Nephron (organoid): ENCODE measurements at regions not wholly inside any gene's neighbourhood (a gene's known extent, or its start where the extent isn't known, plus 50 kb on each side); places are given as distances from the start of the nearest gene placed in this dataset.

Source experiments
- H3K27ac Mint-ChIP-seq, 3 experiments: 2 replicates each; pipeline ENCODE4 v1.8.0; 2020; ENCODE audit warnings: mixed read lengths in 3 of 3, mild to moderate bottlenecking in 2 of 3, moderate library complexity in 1 of 3
- H3K27me3 Mint-ChIP-seq: 2 replicates; pipeline ENCODE4 v1.8.0; 2021; ENCODE audit warnings: low read depth, mild to moderate bottlenecking, moderate library complexity, mixed read lengths
- H3K36me3 Mint-ChIP-seq: 2 replicates; pipeline ENCODE4 v1.8.0; 2020; ENCODE audit warnings: low read depth, mixed read lengths
- H3K4me1 Mint-ChIP-seq: 2 replicates; pipeline ENCODE4 v1.8.0; 2020; ENCODE audit warnings: mixed read lengths
- H3K4me3 Mint-ChIP-seq, 3 experiments: 2 replicates each; pipeline ENCODE4 v1.8.0; 2020; ENCODE audit warnings: mild to moderate bottlenecking in 3 of 3, mixed read lengths in 3 of 3, moderate library complexity in 2 of 3
- H3K9me3 Mint-ChIP-seq: 2 replicates; pipeline ENCODE4 v1.8.0; 2020; ENCODE audit warnings: mixed read lengths
- TF ChIP-seq, protein P1 (sequence below), 3 experiments: fragments of 200-600 bp; sonication (generic); IDR thresholded peaks; one replicate each; pipeline ENCODE4 v1.5.0; 2021; ENCODE audit warnings: antibody characterized with exemption in 3 of 3; ENCODE audit not compliant: unreplicated experiment in 3 of 3

- H3K4me1 Mint-ChIP-seq: peaks cover 9% of the 10 kb centered on the region
- H3K36me3 Mint-ChIP-seq: no peaks in the 10 kb centered on the region
- no peak overlapping the region for H3K27ac Mint-ChIP-seq
- no peak overlapping the region for H3K4me3 Mint-ChIP-seq
- peaks cover 37% of the 10 kb centered on the region for H3K27me3 Mint-ChIP-seq
- TF ChIP-seq, protein P1, sequence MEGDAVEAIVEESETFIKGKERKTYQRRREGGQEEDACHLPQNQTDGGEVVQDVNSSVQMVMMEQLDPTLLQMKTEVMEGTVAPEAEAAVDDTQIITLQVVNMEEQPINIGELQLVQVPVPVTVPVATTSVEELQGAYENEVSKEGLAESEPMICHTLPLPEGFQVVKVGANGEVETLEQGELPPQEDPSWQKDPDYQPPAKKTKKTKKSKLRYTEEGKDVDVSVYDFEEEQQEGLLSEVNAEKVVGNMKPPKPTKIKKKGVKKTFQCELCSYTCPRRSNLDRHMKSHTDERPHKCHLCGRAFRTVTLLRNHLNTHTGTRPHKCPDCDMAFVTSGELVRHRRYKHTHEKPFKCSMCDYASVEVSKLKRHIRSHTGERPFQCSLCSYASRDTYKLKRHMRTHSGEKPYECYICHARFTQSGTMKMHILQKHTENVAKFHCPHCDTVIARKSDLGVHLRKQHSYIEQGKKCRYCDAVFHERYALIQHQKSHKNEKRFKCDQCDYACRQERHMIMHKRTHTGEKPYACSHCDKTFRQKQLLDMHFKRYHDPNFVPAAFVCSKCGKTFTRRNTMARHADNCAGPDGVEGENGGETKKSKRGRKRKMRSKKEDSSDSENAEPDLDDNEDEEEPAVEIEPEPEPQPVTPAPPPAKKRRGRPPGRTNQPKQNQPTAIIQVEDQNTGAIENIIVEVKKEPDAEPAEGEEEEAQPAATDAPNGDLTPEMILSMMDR (IDR thresholded peaks at IDR 0.05; ENCODE audit: unreplicated experiment in 3 of 3): no peak
- no peaks in the 10 kb centered on the region for H3K9me3 Mint-ChIP-seq
These were observed 79.3 kb upstream of the IRX4 start for GRCh38 chr5:1961952-1962595.

- H3K4me1 Mint-ChIP-seq: peaks cover 9% of the 10 kb centered on the region
- peaks cover 35% of the 10 kb centered on the region for H3K27me3 Mint-ChIP-seq
- TF ChIP-seq, protein P1 (IDR thresholded peaks at IDR 0.05; ENCODE audit: unreplicated experiment in 3 of 3): no peak
- no peaks in the 10 kb centered on the region for H3K9me3 Mint-ChIP-seq
- no peak overlapping the region for H3K4me3 Mint-ChIP-seq
- H3K27ac Mint-ChIP-seq: no peak overlapping the region
- no peaks in the 10 kb centered on the region for H3K36me3 Mint-ChIP-seq
These were observed 78.7 kb upstream of the IRX4 start for GRCh38 chr5:1961304-1961946.

- no peaks in the 10 kb centered on the region for H3K36me3 Mint-ChIP-seq
- peaks cover 4% of the 10 kb centered on the region for H3K4me1 Mint-ChIP-seq
- no peaks in the 10 kb centered on the region for H3K9me3 Mint-ChIP-seq
- no peak overlapping the region for H3K4me3 Mint-ChIP-seq
- no peak overlapping the region for H3K27ac Mint-ChIP-seq
- TF ChIP-seq, protein P1 (IDR thresholded peaks at IDR 0.05; ENCODE audit: unreplicated experiment in 3 of 3): no peak
- H3K27me3 Mint-ChIP-seq: peaks cover 34% of the 10 kb centered on the region
These were observed 78.0 kb upstream of the IRX4 start for GRCh38 chr5:1960595-1961303.

DNA sequence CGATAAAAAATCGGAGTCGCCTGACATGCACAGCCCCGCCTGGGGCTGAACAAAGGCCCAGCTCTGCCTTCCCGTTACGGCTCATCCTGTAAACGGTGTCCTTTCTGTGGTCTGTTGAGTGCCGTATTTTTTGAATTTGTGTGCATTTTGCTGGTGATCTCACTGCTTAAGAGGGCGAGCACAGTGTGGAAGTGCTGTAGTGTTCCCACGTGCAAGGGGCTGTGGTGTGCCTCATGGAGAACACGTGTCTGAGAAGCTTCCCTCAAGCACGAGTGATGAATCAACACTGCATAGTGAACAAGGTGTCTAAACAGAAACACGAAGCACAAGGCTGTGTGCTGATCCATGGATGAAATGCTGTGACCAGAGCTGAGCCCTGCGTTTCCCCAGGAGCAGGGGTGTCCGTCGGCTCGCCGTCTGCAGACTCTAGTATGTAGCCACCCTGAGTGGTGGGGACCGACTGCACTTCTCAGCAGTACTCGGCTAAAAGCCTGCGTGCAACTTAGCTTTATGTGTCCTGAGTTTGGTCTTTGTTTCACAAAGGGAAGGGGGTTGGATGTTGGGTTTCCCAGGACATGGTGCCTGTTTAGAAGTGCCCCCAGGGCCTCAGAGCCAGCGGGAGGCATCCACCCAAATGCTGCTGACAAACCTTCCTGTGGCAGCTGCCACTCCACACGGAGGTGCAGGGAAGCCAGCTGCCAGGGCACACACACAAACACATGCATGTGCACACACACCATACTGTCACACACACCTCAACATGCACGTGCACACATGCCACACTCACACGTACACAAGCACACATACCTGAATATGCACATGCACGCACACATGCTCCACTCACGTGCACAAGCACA lies 77.2 kb upstream of the IRX4 start:
- Mint-ChIP-seq H3K9me3 (no peaks in the 10 kb centered on the region), H3K27me3 (peaks cover 34% of the 10 kb centered on the region), H3K4me3 (no peak overlapping the region), H3K4me1 (no peaks in the 10 kb centered on the region), H3K36me3 (no peaks in the 10 kb centered on the region), H3K27ac (no peak overlapping the region)
- TF ChIP-seq, protein P1 (IDR thresholded peaks at IDR 0.05; ENCODE audit: unreplicated experiment in 3 of 3): no peak

- TF ChIP-seq, protein P1 (IDR thresholded peaks at IDR 0.05; ENCODE audit: unreplicated experiment in 3 of 3): no peak
- no peaks in the 10 kb centered on the region for H3K4me1 Mint-ChIP-seq
- peaks cover 41% of the 10 kb centered on the region for H3K27me3 Mint-ChIP-seq
- no peak overlapping the region for H3K4me3 Mint-ChIP-seq
- no peaks in the 10 kb centered on the region for H3K9me3 Mint-ChIP-seq
- H3K27ac Mint-ChIP-seq: no peak overlapping the region
- H3K36me3 Mint-ChIP-seq: no peaks in the 10 kb centered on the region
These were observed 76.5 kb upstream of the IRX4 start for GRCh38 chr5:1959231-1959630.
